ENCODE measurements at regions not wholly inside any gene's neighbourhood (a gene's known extent, or its start where the extent isn't known, plus 50 kb on each side); places are given as distances from the start of the nearest gene placed in this dataset.

GRCh38 chr1:234992065-234992464 lies 136.6 kb downstream of the TOMM20 start:
- TF ChIP-seq, protein P1, sequence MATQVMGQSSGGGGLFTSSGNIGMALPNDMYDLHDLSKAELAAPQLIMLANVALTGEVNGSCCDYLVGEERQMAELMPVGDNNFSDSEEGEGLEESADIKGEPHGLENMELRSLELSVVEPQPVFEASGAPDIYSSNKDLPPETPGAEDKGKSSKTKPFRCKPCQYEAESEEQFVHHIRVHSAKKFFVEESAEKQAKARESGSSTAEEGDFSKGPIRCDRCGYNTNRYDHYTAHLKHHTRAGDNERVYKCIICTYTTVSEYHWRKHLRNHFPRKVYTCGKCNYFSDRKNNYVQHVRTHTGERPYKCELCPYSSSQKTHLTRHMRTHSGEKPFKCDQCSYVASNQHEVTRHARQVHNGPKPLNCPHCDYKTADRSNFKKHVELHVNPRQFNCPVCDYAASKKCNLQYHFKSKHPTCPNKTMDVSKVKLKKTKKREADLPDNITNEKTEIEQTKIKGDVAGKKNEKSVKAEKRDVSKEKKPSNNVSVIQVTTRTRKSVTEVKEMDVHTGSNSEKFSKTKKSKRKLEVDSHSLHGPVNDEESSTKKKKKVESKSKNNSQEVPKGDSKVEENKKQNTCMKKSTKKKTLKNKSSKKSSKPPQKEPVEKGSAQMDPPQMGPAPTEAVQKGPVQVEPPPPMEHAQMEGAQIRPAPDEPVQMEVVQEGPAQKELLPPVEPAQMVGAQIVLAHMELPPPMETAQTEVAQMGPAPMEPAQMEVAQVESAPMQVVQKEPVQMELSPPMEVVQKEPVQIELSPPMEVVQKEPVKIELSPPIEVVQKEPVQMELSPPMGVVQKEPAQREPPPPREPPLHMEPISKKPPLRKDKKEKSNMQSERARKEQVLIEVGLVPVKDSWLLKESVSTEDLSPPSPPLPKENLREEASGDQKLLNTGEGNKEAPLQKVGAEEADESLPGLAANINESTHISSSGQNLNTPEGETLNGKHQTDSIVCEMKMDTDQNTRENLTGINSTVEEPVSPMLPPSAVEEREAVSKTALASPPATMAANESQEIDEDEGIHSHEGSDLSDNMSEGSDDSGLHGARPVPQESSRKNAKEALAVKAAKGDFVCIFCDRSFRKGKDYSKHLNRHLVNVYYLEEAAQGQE (IDR thresholded peaks at IDR 0.05; ENCODE audit: insufficient read depth in 1 of 2, low read depth in 2 of 2, low read length in 1 of 2) = no peak
- no peak for TF ChIP-seq CTCF (IDR thresholded peaks at IDR 0.05)

Data from Panc1 (cell line).